ENCODE measurements at regions not wholly inside any gene's neighbourhood (a gene's known extent, or its start where the extent isn't known, plus 50 kb on each side); places are given as distances from the start of the nearest gene placed in this dataset.
"Not testable (repeated sequence)": the region's sequence is repeated elsewhere in the genome, so short reads cannot be mapped to it uniquely, and the experiment has no call there.

- in situ Hi-C loops (cut with HindIII; ENCODE audit: low pct_unique_long_range_greater_than_20kb, low sequenced_read_pairs): no loop called here
- no peak for DNase-seq (ENCODE audit: low read depth in 1 of 2, low spot score in 1 of 2)
- no peak for TF ChIP-seq JUND (IDR thresholded peaks at IDR 0.05; ENCODE audit: low read depth)
Measured at GRCh38 chr6:15166121-15166520, 79.7 kb upstream of the JARID2 start.

DNA sequence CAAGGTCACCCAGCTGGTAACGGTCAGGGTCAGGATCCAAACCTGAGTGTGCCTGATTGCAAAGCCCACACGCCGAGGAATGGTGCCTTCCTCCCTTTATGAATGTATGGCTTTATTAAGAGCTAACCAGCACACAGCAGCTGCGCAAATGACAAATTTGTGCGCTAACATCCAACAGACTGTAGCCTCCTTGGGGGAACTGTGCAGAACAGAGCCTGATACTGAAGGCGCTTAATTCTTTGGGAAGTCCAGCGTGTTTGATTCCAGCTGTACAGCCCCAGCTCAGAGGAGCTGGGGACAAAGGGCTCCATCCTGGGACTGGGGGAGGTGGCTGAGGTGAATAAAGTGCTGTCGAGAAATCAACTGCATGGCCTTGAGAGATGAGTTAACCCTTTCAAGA is 75.7 kb upstream of the JARID2 start:
- in situ Hi-C loops (cut with HindIII; ENCODE audit: low pct_unique_long_range_greater_than_20kb, low sequenced_read_pairs): no loop called here
- no peak for DNase-seq (ENCODE audit: low read depth in 1 of 2, low spot score in 1 of 2)
- TF ChIP-seq JUND (IDR thresholded peaks at IDR 0.05; ENCODE audit: low read depth): no peak

DNA sequence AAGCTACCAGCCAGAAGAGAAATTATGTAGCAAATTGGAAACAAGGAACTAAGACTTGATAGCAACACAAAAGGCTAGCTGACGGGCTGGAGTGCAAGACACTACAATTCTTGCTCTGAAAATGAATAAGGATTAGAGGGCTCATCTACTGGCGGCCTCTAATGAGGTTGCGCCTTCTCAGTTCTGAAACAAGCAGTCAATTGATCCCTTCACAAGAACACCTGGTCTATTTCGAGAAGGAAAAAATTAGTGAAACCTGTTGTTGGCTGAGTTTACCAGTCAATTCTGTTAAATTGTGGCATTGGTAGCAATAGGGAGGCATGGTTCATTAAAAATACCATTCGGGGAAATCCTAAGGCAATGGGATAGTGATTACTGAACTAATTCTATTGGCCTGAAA is 74.8 kb upstream of the JARID2 start:
- no peak for DNase-seq (ENCODE audit: low read depth in 1 of 2, low spot score in 1 of 2)
- in situ Hi-C loops (cut with HindIII; ENCODE audit: low pct_unique_long_range_greater_than_20kb, low sequenced_read_pairs): no loop called here
- no peak for TF ChIP-seq JUND (IDR thresholded peaks at IDR 0.05; ENCODE audit: low read depth)

GRCh38 chr6:15176816-15177370 is 69.0 kb upstream of the JARID2 start:
- DNase-seq (ENCODE audit: low read depth in 1 of 2, low spot score in 1 of 2): no peak
- TF ChIP-seq JUND (IDR thresholded peaks at IDR 0.05; ENCODE audit: low read depth): no peak
- in situ Hi-C loops (cut with HindIII; ENCODE audit: low pct_unique_long_range_greater_than_20kb, low sequenced_read_pairs): no loop called here

GRCh38 chr6:15183979-15184378 is 61.9 kb upstream of the JARID2 start:
- no peak for TF ChIP-seq JUND (IDR thresholded peaks at IDR 0.05; ENCODE audit: low read depth)
- DNase-seq (ENCODE audit: low read depth in 1 of 2, low spot score in 1 of 2): no peak
- in situ Hi-C loops (cut with HindIII; ENCODE audit: low pct_unique_long_range_greater_than_20kb, low sequenced_read_pairs): no loop called here

GRCh38 chr6:15184441-15184861 is 61.4 kb upstream of the JARID2 start:
- in situ Hi-C loops (cut with HindIII; ENCODE audit: low pct_unique_long_range_greater_than_20kb, low sequenced_read_pairs): no loop called here
- TF ChIP-seq JUND (IDR thresholded peaks at IDR 0.05; ENCODE audit: low read depth): no peak
- no peak for DNase-seq (ENCODE audit: low read depth in 1 of 2, low spot score in 1 of 2)

DNA sequence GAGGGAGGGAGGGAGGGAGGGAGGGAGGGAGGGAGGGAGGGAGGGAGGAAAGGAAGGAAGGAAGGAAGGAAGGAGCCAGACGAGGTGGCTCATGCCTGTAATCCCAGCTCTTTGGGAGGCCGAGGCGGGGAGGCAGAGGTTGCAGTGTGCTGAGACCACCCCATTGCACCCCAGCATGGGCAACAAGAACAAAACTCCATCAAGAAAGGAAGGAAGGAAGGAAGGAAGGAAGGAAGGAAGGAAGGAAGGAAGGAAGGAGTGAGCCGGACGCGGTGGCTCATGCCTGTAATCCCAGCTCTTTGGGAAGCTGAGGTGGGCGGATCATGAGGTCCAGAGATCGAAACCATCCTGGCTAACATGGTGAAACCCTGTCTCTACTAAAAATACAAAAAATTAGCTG is 60.8 kb upstream of the JARID2 start:
- DNase-seq (ENCODE audit: low read depth in 1 of 2, low spot score in 1 of 2); in situ Hi-C loops (cut with HindIII; ENCODE audit: low pct_unique_long_range_greater_than_20kb, low sequenced_read_pairs): not testable (repeated sequence)

DNA sequence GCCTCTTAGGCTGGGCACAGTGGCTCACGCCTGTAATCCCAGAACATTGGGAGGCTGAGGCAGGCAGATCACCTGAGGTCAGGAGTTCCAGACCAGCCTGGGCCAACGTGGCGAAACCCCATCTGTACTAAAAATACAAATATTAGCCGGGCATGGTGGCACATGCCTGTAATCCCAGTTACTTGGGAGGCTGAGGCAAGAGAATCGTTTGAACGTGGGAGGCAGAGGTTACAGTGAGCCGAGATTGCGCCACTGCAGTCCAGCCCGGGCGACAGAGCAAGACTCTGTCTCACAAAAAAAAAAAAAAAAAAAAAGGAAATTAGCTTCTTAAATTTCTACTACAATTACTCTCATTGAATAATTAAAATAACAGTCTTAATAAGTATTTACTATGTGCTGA is 52.4 kb upstream of the JARID2 start:
- in situ Hi-C loops (cut with HindIII; ENCODE audit: low pct_unique_long_range_greater_than_20kb, low sequenced_read_pairs); DNase-seq (ENCODE audit: low read depth in 1 of 2, low spot score in 1 of 2): not testable (repeated sequence)

- DNase-seq (ENCODE audit: low read depth in 1 of 2, low spot score in 1 of 2): no peak
- TF ChIP-seq JUND (IDR thresholded peaks at IDR 0.05; ENCODE audit: low read depth): no peak
- in situ Hi-C loops (cut with HindIII; ENCODE audit: low pct_unique_long_range_greater_than_20kb, low sequenced_read_pairs): no loop called here
Measured at GRCh38 chr6:15194453-15194852, 51.4 kb upstream of the JARID2 start.
